ENCODE measurements at regions not wholly inside any gene's neighbourhood (a gene's known extent, or its start where the extent isn't known, plus 50 kb on each side); places are given as distances from the start of the nearest gene placed in this dataset.

GRCh38 chr1:54497338-54497737, 50.7 kb upstream of the ACOT11 start:
- H3K36me3 ChIP-seq (ENCODE audit: control insufficient read depth in 1 of 2, insufficient read depth in 2 of 2, low read length in 2 of 2), result no peaks in the 10 kb centered on the region
- TF ChIP-seq JUND (IDR thresholded peaks at IDR 0.05) (no peak), CEBPB (IDR thresholded peaks at IDR 0.05; ENCODE audit: low read depth) (no peak), ZBTB33 (IDR thresholded peaks at IDR 0.05; ENCODE audit: extremely low read depth, insufficient replicate concordance, low read length) (no peak), POLR2AphosphoS5 (IDR thresholded peaks at IDR 0.05; ENCODE audit: low read depth, low read length) (no peak), REST (IDR thresholded peaks at IDR 0.05; ENCODE audit: low read depth) (no peak), ZFX (IDR thresholded peaks at IDR 0.05) (no peak), FOSL1 (IDR thresholded peaks at IDR 0.05; ENCODE audit: low read depth) (no peak), MAX (IDR thresholded peaks at IDR 0.05) (no peak), CTCF (IDR thresholded peaks at IDR 0.05 in 2 of 3, conservative IDR thresholded peaks at IDR 0.05 in 1 of 3; ENCODE audit: borderline replicate concordance in 1 of 3, insufficient read depth in 1 of 3, low read depth in 2 of 3, low read length in 2 of 3) (no peak), ZNF274 (IDR thresholded peaks at IDR 0.05; ENCODE audit: low read depth, low read length) (no peak), SP1 (IDR thresholded peaks at IDR 0.05; ENCODE audit: low read depth) (no peak), YY1 (IDR thresholded peaks at IDR 0.05; ENCODE audit: extremely low read depth, insufficient replicate concordance, low read depth, low read length) (no peak), SRF (IDR thresholded peaks at IDR 0.05; ENCODE audit: low read depth) (no peak), EGR1 (IDR thresholded peaks at IDR 0.05; ENCODE audit: low read depth) (no peak), EZH2phosphoT487 (IDR thresholded peaks at IDR 0.05; ENCODE audit: borderline replicate concordance) (no peak), TCF7L2 (IDR thresholded peaks at IDR 0.05; ENCODE audit: borderline replicate concordance, extremely low read depth, insufficient read depth, insufficient read length) (no peak), RAD21 (IDR thresholded peaks at IDR 0.05; ENCODE audit: low read depth) (no peak)
- H2AFZ ChIP-seq (ENCODE audit: low read depth, low read length, poor library complexity, severe bottlenecking), result no peak overlapping the region
- DNase-seq (ENCODE audit: low read depth, low spot score) (no peak), ATAC-seq (no peak)
- POLR2A ChIA-PET, result no interaction called here
- no peaks in the 10 kb centered on the region for H3K27me3 ChIP-seq (ENCODE audit: insufficient read depth, low read length)
- no peak overlapping the region for H3K4me2 ChIP-seq (ENCODE audit: low read length)
- intact Hi-C loops (cut with micrococcal nuclease), result no loop called here
- H3K9me2 ChIP-seq (ENCODE audit: insufficient read depth), result no peaks in the 10 kb centered on the region
- no peaks in the 10 kb centered on the region for H3K9me3 ChIP-seq (ENCODE audit: control insufficient read depth in 1 of 2, insufficient read depth in 1 of 2, low read depth in 1 of 2, low read length in 2 of 2)
- BruUV-seq (replicated peaks), result no TSS peak
- RAD21 ChIA-PET (ENCODE audit: low non-redundant PET in 1 of 2, low total read pairs in 2 of 2, uncharacterized antibody in 2 of 2, unreplicated experiment in 2 of 2), result no interaction called here
- H3K4me3 ChIP-seq (replicated peaks in 1 of 2; ENCODE audit: low read depth in 1 of 2, low read length in 2 of 2), result no peak overlapping the region
- H3K79me2 ChIP-seq (ENCODE audit: insufficient read depth, low read length), result no peaks in the 10 kb centered on the region
- H3K9ac ChIP-seq (ENCODE audit: low read length), result no peak overlapping the region
- H4K20me1 ChIP-seq (ENCODE audit: insufficient read depth), result no peaks in the 10 kb centered on the region
- H3K27ac ChIP-seq (ENCODE audit: low read depth, low read length), result no peak overlapping the region
- CTCF ChIA-PET, result no interaction called here
- peaks cover 16 to 26% of the 10 kb centered on the region in 2 experiments for H3K4me1 ChIP-seq (ENCODE audit: control insufficient read depth in 1 of 2, insufficient read depth in 2 of 2, low read length in 2 of 2)
